H1 (cell line): ENCODE measurements at regions not wholly inside any gene's neighbourhood (a gene's known extent, or its start where the extent isn't known, plus 50 kb on each side); places are given as distances from the start of the nearest gene placed in this dataset.

Source experiments
- ATF3 ChIP-seq: IDR thresholded peaks from 2 replicates; pipeline ENCODE4 v1.6.1; 2011; ENCODE audit warnings: low read depth, mild to moderate bottlenecking, low read length; ENCODE audit not compliant: insufficient read depth
- BACH1 ChIP-seq: IDR thresholded peaks from 2 replicates; pipeline ENCODE4 v1.6.1; 2012; ENCODE audit warnings: low read length, improper control_type of control experiment
- MAX ChIP-seq: IDR thresholded peaks from 2 replicates; pipeline ENCODE4 v1.6.1; 2012; ENCODE audit warnings: inconsistent platforms
- NRF1 ChIP-seq: IDR thresholded peaks from 2 replicates; pipeline ENCODE4 v1.6.1; 2011; ENCODE audit warnings: mild to moderate bottlenecking, low read depth, low read length, improper control_type of control experiment
- POLR2A ChIP-seq, 2 experiments: IDR thresholded peaks; 1 replicate in 1 of 2; 2 replicates in 1 of 2; pipeline ENCODE4 v1.6.1; 2011; ENCODE audit warnings: low read depth in 2 of 2, low read length in 2 of 2, mild to moderate bottlenecking in 2 of 2; ENCODE audit errors: control extremely low read depth in 1 of 2
- SP1 ChIP-seq: IDR thresholded peaks from 2 replicates; pipeline ENCODE4 v1.6.1; 2011; ENCODE audit warnings: low read depth, low read length
- SP4 ChIP-seq: IDR thresholded peaks from 2 replicates; pipeline ENCODE4 v1.6.1; 2012; ENCODE audit warnings: low read length, inconsistent platforms
- SUZ12 ChIP-seq: fragments of 200-600 bp; sonication (generic); IDR thresholded peaks from 2 replicates; pipeline ENCODE4 v1.6.1; 2012; ENCODE audit warnings: mild to moderate bottlenecking, inconsistent platforms, low read length, moderate library complexity, mixed read lengths
- TBP ChIP-seq: IDR thresholded peaks from 2 replicates; pipeline ENCODE4 v1.6.1; 2011; ENCODE audit warnings: low read depth, low read length, improper control_type of control experiment

GRCh38 chr3:154893813-154894212 lies 186.3 kb upstream of the MME start (continued):
- TF ChIP-seq SUZ12 (no peak), SP4 (no peak), TBP (no peak), MAX (no peak), POLR2A (IDR thresholded peaks at IDR 0.05; ENCODE audit: control extremely low read depth in 1 of 2, low read depth in 2 of 2, low read length in 2 of 2) (no peak), ATF3 (no peak), NRF1 (no peak), SP1 (no peak), BACH1 (no peak)
